Naive B cell (primary cell): ENCODE measurements at regions not wholly inside any gene's neighbourhood (a gene's known extent, or its start where the extent isn't known, plus 50 kb on each side); places are given as distances from the start of the nearest gene placed in this dataset.
A peak's percentile ranks its signal among the peaks of the same experiment; 100 is the strongest.

Experiments
- ATAC-seq, 2 donors: fragments of 150-1000 bp; cut with Tn5 transposase; 2 replicates each; pipeline ENCODE4 v1.10.0; 2021; ENCODE audit warnings: low read depth in 2 of 2, mild to moderate bottlenecking in 2 of 2, moderate library complexity in 2 of 2
- DNase-seq: peaks from one replicate; pipeline ENCODE4 v3.0.0; 2022
- H3K27ac Mint-ChIP-seq, 6 donors: one replicate each; pipeline ENCODE4 v1.8.0; 2020 to 2022; ENCODE audit warnings: mild to moderate bottlenecking in 6 of 6, mixed read lengths in 6 of 6, moderate library complexity in 5 of 6, inconsistent platforms in 2 of 6
- H3K27me3 Mint-ChIP-seq, 3 donors: one replicate each; pipeline ENCODE4 v1.8.0; 2021 to 2022; ENCODE audit warnings: mixed read lengths in 3 of 3, mild to moderate bottlenecking in 1 of 3
- H3K36me3 Mint-ChIP-seq, 2 donors: one replicate each; pipeline ENCODE4 v1.8.0; 2020 to 2022; ENCODE audit warnings: mixed read lengths in 2 of 2, inconsistent platforms in 1 of 2, mild to moderate bottlenecking in 1 of 2
- H3K4me1 Mint-ChIP-seq, 3 donors: one replicate each; pipeline ENCODE4 v1.8.0; 2020 to 2022; ENCODE audit warnings: mixed read lengths in 3 of 3, inconsistent platforms in 1 of 3, mild to moderate bottlenecking in 1 of 3, moderate library complexity in 1 of 3
- H3K4me3 Mint-ChIP-seq, 8 donors: one replicate each; pipeline ENCODE4 v1.8.0; 2020 to 2022; ENCODE audit warnings: mild to moderate bottlenecking in 8 of 8, mixed read lengths in 8 of 8, moderate library complexity in 8 of 8, inconsistent platforms in 2 of 8
- H3K9me3 Mint-ChIP-seq, 7 donors: one replicate each; pipeline ENCODE4 v1.8.0; 2020 to 2022; ENCODE audit warnings: mixed read lengths in 7 of 7, mild to moderate bottlenecking in 5 of 7, inconsistent platforms in 2 of 7, moderate library complexity in 1 of 7

GRCh38 chr2:34570266-34570872 is 971.3 kb upstream of the FAM98A start:
- no peaks in the 10 kb centered on the region for H3K36me3 Mint-ChIP-seq

DNA sequence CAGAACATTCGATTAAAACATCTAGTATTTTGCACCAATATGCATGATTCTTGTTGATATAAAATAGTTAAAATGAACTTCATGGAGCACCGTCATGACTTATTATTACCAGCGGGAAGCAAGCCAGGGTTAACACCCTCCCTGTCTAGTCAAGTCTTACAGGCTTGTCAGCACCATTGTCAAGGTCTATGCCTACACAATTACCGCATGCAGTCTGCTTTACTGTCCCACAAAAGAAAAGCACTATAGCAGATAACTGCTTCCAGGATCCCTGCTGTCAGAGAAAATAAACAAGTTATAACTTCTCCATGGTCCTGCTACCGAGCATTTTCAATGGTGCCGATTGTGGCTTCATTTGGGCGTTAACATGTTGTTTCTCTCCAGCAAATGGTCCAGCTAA is 968.0 kb upstream of the FAM98A start:
- ATAC-seq: no peak
- H3K36me3 Mint-ChIP-seq: no peaks in the 10 kb centered on the region
- H3K27ac Mint-ChIP-seq: no peak overlapping the region
- peaks cover 0 to 12% (median 0%) of the 10 kb centered on the region in 7 donors for H3K9me3 Mint-ChIP-seq
- H3K4me3 Mint-ChIP-seq: no peak overlapping the region
- no peak for DNase-seq
- H3K27me3 Mint-ChIP-seq: no peaks in the 10 kb centered on the region
- H3K4me1 Mint-ChIP-seq: no peaks in the 10 kb centered on the region

More at GRCh38 chr2:34570266-34570872, 971.3 kb upstream of the FAM98A start:
- Mint-ChIP-seq H3K9me3 (peaks cover 0 to 6% (median 0%) of the 10 kb centered on the region in 7 donors), H3K27ac (no peak overlapping the region), H3K4me3 (peak overlapping the region in 1 of 8 donors; percentile 41), H3K4me1 (no peaks in the 10 kb centered on the region), H3K27me3 (no peaks in the 10 kb centered on the region)
- DNase-seq: no peak
- no peak for ATAC-seq

- Mint-ChIP-seq H3K27me3 (no peaks in the 10 kb centered on the region), H3K27ac (no peak overlapping the region), H3K4me1 (no peaks in the 10 kb centered on the region), H3K4me3 (no peak overlapping the region), H3K36me3 (no peaks in the 10 kb centered on the region), H3K9me3 (peaks cover 7 to 17% (median 8%) of the 10 kb centered on the region in 7 donors)
- no peak for DNase-seq
- no peak for ATAC-seq
Measured at GRCh38 chr2:34552337-34552736, 953.2 kb upstream of the FAM98A start.

GRCh38 chr2:34549710-34550345 is 950.7 kb upstream of the FAM98A start:
- Mint-ChIP-seq H3K36me3 (no peaks in the 10 kb centered on the region), H3K27ac (no peak overlapping the region), H3K4me3 (no peak overlapping the region), H3K27me3 (no peaks in the 10 kb centered on the region), H3K9me3 (peaks cover 1 to 22% (median 8%) of the 10 kb centered on the region in 7 donors), H3K4me1 (no peaks in the 10 kb centered on the region)
- DNase-seq (no peak), ATAC-seq (no peak)

DNA sequence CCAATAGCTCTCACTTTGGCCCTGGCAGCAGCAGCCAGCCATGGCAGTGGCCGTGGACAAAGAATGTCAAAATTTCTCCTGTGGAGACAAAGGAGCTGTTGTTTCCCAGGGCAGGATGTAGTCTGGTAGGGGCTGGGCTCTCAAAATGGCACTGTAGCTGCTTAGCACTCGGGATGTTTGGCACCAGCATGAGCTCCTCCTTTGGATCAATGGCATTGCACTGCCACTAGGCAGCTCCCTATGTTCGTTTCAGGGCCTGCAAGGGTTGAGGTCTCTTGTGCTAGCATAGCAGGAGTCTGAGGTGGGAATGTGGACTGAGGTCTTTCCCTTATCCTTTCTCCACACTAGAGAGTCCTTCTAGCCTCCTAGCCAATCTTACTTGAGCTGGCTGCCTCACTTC is 948.8 kb upstream of the FAM98A start:
- no peak overlapping the region for H3K27ac Mint-ChIP-seq
- no peak for DNase-seq
- no peak overlapping the region for H3K4me3 Mint-ChIP-seq
- no peaks in the 10 kb centered on the region for H3K27me3 Mint-ChIP-seq
- H3K4me1 Mint-ChIP-seq: no peaks in the 10 kb centered on the region
- H3K36me3 Mint-ChIP-seq: no peaks in the 10 kb centered on the region
- ATAC-seq: no peak
- H3K9me3 Mint-ChIP-seq: peaks cover 0 to 22% (median 8%) of the 10 kb centered on the region in 7 donors

DNA sequence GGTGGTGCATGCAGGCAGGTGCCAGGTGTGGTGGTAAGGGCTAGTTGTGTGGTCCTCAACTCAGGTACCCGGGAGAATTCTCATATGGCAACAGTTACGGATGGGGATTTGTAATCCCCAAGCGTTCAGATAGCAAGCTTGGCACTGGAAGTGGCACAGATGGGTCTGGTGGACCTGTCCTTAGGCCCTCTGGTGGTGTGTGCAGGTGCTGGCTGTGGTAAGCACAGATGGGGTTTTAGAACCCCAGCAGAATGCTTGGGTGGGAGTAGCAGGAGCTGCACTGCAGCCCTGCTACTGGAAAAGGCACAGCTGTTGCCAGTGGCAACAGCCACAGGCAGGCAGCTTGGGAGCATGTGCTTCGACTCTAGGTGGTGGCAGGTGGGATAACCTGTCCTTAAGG is 948.2 kb upstream of the FAM98A start:
- DNase-seq (no peak), ATAC-seq (no peak)
- Mint-ChIP-seq H3K4me1 (no peaks in the 10 kb centered on the region), H3K36me3 (no peaks in the 10 kb centered on the region), H3K9me3 (peaks cover 0 to 22% (median 8%) of the 10 kb centered on the region in 7 donors), H3K4me3 (no peak overlapping the region), H3K27ac (no peak overlapping the region), H3K27me3 (no peaks in the 10 kb centered on the region)

DNA sequence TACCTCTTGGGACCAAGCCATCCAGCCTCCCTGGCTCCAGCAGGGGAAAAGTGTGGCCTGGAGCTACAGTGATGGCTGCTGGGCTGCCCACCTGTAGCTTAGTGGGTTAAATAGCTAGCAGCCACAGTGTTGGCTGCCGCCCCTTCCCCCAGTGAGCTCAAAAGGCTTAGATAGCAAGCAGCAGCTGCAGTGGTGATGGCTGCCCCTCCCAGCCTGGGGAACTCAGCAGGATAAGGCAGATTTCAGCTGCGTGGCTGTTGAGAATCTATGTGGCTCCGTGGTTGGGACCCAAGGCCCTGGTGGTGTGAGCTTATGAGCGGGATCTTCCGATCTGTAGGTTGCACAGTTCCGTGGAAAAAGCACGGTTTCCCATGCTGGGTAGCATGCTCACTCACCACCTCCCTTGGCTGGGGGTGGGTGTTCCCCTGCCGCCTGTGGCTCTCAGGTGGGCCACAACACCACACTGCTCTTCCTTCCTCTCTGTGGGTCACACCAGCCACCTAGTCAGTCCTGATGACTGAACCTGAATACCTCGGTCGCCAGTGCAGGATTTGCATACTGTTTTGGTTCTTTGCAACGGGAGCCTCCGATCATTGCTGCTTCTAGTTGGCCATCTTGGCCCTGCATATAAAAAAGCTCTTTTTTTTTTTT is 946.5 kb upstream of the FAM98A start:
- peaks cover 9 to 25% (median 14%) of the 10 kb centered on the region in 7 donors for H3K9me3 Mint-ChIP-seq
- H3K27ac Mint-ChIP-seq: no peak overlapping the region

GRCh38 chr2:34534761-34535160 is 935.7 kb upstream of the FAM98A start:
- Mint-ChIP-seq H3K4me1 (no peaks in the 10 kb centered on the region), H3K36me3 (no peaks in the 10 kb centered on the region), H3K27me3 (no peaks in the 10 kb centered on the region), H3K9me3 (peaks cover 1 to 19% (median 6%) of the 10 kb centered on the region in 7 donors), H3K27ac (no peak overlapping the region), H3K4me3 (no peak overlapping the region)
- DNase-seq (no peak), ATAC-seq (no peak)

More for the DNA sequence above, 946.5 kb upstream of the FAM98A start:
- no peak for ATAC-seq
- no peak for DNase-seq
- Mint-ChIP-seq H3K4me1 (no peaks in the 10 kb centered on the region), H3K27me3 (no peaks in the 10 kb centered on the region), H3K36me3 (no peaks in the 10 kb centered on the region), H3K4me3 (no peak overlapping the region)

GRCh38 chr2:34534341-34534740 is 935.2 kb upstream of the FAM98A start:
- no peak for ATAC-seq
- no peaks in the 10 kb centered on the region for H3K36me3 Mint-ChIP-seq
- no peak overlapping the region for H3K27ac Mint-ChIP-seq
- no peaks in the 10 kb centered on the region for H3K27me3 Mint-ChIP-seq
- DNase-seq: no peak
- peaks cover 0 to 17% (median 4%) of the 10 kb centered on the region in 7 donors for H3K9me3 Mint-ChIP-seq
- no peak overlapping the region for H3K4me3 Mint-ChIP-seq
- no peaks in the 10 kb centered on the region for H3K4me1 Mint-ChIP-seq

GRCh38 chr2:34533585-34534183 is 934.6 kb upstream of the FAM98A start:
- no peaks in the 10 kb centered on the region for H3K36me3 Mint-ChIP-seq
- H3K9me3 Mint-ChIP-seq: peaks cover 0 to 11% (median 4%) of the 10 kb centered on the region in 7 donors
- no peaks in the 10 kb centered on the region for H3K27me3 Mint-ChIP-seq
- no peaks in the 10 kb centered on the region for H3K4me1 Mint-ChIP-seq
- DNase-seq (no peak), ATAC-seq (no peak)
- H3K4me3 Mint-ChIP-seq: no peak overlapping the region
- no peak overlapping the region for H3K27ac Mint-ChIP-seq

DNA sequence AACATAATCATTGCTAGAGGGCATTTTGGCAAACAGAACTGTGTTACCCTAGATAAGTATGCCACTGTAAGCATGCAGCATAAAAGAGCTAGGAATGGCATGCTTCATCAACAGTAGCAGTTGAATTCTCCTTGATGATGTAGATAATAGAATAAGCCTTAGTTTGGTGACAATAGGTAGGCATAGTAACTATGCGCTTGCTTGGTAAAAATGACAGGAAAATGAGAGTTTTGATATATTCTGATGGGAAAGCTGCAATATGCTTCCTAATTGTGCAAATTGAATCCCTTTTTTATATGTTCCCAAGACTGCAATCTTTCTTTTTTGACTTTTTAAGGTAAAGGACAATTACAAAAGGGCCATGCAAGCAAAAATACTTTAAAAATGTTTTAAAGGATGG is 930.9 kb upstream of the FAM98A start:
- Mint-ChIP-seq H3K9me3 (peaks cover 0 to 12% (median 2%) of the 10 kb centered on the region in 7 donors), H3K27me3 (no peaks in the 10 kb centered on the region), H3K4me3 (no peak overlapping the region), H3K27ac (no peak overlapping the region), H3K4me1 (no peaks in the 10 kb centered on the region), H3K36me3 (no peaks in the 10 kb centered on the region)
- no peak for DNase-seq
- ATAC-seq: no peak

GRCh38 chr2:34523958-34524514 is 924.9 kb upstream of the FAM98A start:
- Mint-ChIP-seq H3K36me3 (no peaks in the 10 kb centered on the region), H3K4me1 (no peaks in the 10 kb centered on the region), H3K27me3 (no peaks in the 10 kb centered on the region), H3K27ac (no peak overlapping the region), H3K4me3 (no peak overlapping the region), H3K9me3 (peaks cover 0 to 13% (median 8%) of the 10 kb centered on the region in 7 donors)
- ATAC-seq (no peak), DNase-seq (no peak)

DNA sequence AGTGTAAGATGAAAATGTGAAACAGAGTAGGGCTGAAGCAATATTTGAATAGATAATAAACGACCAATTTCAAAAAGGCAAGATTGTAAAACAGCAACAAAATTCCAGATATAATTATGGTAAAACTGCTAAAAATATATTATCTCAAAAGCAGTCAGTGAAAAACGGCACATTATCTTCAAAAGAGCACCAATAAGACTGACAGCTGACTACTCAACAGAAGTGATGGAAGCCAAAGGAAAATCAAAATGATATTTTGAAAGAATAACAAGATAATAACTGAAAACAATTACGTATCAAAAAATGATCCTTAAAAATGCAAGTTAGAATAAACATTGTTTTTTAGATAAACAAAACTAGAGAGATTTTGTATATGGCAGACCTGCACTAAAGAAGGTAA is 920.6 kb upstream of the FAM98A start:
- DNase-seq (no peak), ATAC-seq (no peak)
- Mint-ChIP-seq H3K27ac (no peak overlapping the region), H3K4me3 (no peak overlapping the region), H3K36me3 (no peaks in the 10 kb centered on the region), H3K4me1 (no peaks in the 10 kb centered on the region), H3K9me3 (peaks cover 0 to 16% (median 12%) of the 10 kb centered on the region in 7 donors), H3K27me3 (no peaks in the 10 kb centered on the region)
